ENCODE measurements at regions not wholly inside any gene's neighbourhood (a gene's known extent, or its start where the extent isn't known, plus 50 kb on each side); places are given as distances from the start of the nearest gene placed in this dataset.

DNA sequence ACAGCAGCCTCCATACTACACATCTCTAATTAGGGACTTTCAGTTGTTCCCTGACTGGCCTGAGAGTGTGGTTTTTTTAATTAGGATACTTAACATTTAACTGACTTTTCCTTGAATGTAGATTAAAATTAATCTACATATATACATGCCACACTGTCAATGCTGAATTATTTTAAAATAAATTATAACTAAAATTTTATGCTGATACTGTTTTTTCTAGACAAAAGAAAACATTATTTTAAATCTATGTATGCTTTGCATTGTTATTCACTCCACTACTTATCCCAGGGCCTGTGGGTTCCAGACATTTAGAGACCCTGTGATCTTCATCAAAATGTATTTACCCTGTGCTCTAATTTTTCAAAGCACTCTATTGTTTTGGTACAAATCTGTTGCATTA lies 496.0 kb upstream of the MAP2 start:
- Histone ChIP-seq H3K4me1 (no peaks in the 10 kb centered on the region), H3K36me3 (no peaks in the 10 kb centered on the region), H3K27me3 (no peaks in the 10 kb centered on the region), H3K4me3 (replicated peaks in 1 of 3) (no peak overlapping the region), H3K27ac (no peak overlapping the region), H3K9me3 (no peaks in the 10 kb centered on the region)
- intact Hi-C loops (cut with DNase I): no loop called here
- TF ChIP-seq, protein P1, sequence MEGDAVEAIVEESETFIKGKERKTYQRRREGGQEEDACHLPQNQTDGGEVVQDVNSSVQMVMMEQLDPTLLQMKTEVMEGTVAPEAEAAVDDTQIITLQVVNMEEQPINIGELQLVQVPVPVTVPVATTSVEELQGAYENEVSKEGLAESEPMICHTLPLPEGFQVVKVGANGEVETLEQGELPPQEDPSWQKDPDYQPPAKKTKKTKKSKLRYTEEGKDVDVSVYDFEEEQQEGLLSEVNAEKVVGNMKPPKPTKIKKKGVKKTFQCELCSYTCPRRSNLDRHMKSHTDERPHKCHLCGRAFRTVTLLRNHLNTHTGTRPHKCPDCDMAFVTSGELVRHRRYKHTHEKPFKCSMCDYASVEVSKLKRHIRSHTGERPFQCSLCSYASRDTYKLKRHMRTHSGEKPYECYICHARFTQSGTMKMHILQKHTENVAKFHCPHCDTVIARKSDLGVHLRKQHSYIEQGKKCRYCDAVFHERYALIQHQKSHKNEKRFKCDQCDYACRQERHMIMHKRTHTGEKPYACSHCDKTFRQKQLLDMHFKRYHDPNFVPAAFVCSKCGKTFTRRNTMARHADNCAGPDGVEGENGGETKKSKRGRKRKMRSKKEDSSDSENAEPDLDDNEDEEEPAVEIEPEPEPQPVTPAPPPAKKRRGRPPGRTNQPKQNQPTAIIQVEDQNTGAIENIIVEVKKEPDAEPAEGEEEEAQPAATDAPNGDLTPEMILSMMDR (IDR thresholded peaks at IDR 0.05): no peak
- TF ChIP-seq POLR2A (IDR thresholded peaks at IDR 0.05): no peak
- no peak for DNase-seq

DNA sequence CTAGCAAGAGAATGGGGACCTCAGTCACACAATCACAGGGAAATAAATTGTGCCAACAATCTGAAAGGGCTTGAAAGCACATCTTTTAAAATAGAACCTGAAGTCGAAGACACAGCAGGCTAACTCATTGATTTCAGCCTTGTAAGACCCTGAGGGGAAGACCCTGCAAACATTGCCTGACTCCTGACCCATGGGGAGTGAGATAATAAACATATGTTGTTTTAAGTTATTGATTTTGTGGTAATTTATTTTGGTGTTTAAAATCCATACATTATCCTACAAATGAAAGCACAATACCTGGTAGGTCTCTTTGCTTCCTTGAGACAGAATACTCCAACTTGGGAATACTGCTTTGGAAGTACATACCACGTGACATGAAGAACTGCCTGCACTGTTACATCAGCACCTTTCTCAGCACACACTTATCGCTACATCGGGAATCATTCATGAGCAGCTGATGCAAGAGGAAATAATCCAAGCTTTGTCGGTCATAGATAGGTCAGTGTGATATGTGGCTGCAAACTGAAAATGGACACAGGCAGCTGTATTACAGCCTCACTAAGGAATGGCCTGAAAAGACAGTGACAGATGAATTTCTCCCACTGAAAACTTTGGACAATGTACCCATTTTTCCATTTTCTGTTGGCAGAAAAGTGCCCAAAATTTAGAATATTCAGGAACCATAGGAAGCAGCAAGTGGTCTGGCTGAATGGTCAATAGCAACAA lies 494.5 kb upstream of the MAP2 start:
- Histone ChIP-seq H3K27me3 (no peaks in the 10 kb centered on the region), H3K4me1 (no peaks in the 10 kb centered on the region), H3K4me3 (replicated peaks in 1 of 3) (no peak overlapping the region), H3K27ac (no peak overlapping the region), H3K36me3 (no peaks in the 10 kb centered on the region), H3K9me3 (no peaks in the 10 kb centered on the region)
- TF ChIP-seq, protein P1 (IDR thresholded peaks at IDR 0.05): no peak
- no peak for TF ChIP-seq POLR2A (IDR thresholded peaks at IDR 0.05)
- WGBS, 2 donors: 83 to 84% methylated on average over 5 of the region's 5 CpGs
- no peak for DNase-seq
- intact Hi-C loops (cut with DNase I): no loop called here

DNA sequence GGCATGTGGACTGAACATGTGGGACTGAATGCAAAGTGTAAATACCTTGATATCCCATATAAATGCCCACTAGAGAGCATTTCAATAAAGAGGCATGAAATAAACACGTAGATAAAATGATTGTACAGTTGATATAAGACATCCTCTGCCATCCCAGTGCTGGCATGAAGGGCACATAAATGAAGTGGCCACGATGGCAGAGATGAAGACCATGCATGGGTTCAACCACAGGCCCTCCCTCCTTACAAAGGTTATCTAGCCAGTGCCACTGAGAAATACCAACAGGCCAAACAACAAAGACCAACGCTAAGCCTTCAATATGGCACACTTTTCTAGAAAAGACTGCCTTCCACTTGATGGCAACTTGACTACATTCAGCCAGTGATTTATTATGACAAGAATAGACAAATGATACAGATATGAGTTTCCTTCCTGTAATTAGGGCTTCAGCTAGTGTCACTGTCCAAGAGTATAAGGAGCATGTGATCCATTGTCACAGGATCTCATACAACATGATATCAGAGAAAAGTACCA lies 493.9 kb upstream of the MAP2 start:
- Histone ChIP-seq H3K4me1 (no peaks in the 10 kb centered on the region), H3K27ac (no peak overlapping the region), H3K4me3 (replicated peaks in 1 of 3) (no peak overlapping the region), H3K36me3 (no peaks in the 10 kb centered on the region), H3K27me3 (no peaks in the 10 kb centered on the region), H3K9me3 (no peaks in the 10 kb centered on the region)
- 88% methylated on average over 3 of the region's 3 CpGs for WGBS, 2 donors
- no peak for TF ChIP-seq POLR2A (IDR thresholded peaks at IDR 0.05)
- TF ChIP-seq, protein P1 (IDR thresholded peaks at IDR 0.05): no peak
- no peak for DNase-seq
- intact Hi-C loops (cut with DNase I): no loop called here

DNA sequence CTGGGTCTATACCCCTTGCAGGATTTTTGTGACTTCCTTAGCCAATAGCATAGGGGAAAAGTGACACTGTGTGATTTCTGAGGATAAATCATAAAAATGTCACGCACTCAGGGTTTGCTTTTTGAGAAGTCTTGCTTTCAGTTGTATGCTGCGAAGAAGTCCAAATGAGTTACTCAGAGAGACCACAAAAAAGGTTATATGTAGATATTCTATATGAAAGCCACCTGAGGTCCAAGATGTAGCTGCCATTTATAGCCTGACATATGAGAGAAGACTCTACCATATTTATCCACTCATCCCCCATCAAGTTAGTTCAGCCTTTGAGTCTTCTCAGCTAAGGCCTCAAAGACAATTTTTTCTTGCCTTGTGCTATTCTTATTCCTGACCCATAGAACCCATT lies 488.3 kb upstream of the MAP2 start:
- no peak overlapping the region for H3K27ac ChIP-seq
- intact Hi-C loops (cut with DNase I): no loop called here
- H3K27me3 ChIP-seq: no peaks in the 10 kb centered on the region
- no peak overlapping the region for H3K4me3 ChIP-seq (replicated peaks in 1 of 3)
- no peaks in the 10 kb centered on the region for H3K36me3 ChIP-seq
- TF ChIP-seq POLR2A (IDR thresholded peaks at IDR 0.05): no peak
- TF ChIP-seq, protein P1 (IDR thresholded peaks at IDR 0.05): no peak
- DNase-seq: no peak
- 92 to 98% methylated on average over 2 of the region's 2 CpGs for WGBS, 2 donors
- no peaks in the 10 kb centered on the region for H3K9me3 ChIP-seq
- no peaks in the 10 kb centered on the region for H3K4me1 ChIP-seq

DNA sequence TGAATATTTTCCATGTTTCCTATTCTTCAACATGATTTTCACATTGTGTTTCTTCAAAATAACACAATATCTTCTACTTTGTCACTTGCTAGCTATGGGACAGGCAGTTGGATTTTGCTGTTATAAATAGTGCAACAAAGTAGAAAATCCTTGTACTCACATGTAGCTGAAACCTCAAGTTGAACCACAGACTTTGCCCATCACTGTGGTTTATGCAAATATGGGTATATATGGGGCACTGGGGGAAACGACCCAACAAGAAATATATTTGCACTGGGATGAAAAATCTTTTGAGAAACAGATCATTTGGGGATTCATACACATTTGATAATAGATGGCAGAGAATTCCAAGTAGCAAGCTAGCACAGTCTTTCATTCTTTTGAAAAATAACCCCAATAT lies 486.3 kb upstream of the MAP2 start:
- Histone ChIP-seq H3K36me3 (no peaks in the 10 kb centered on the region), H3K27me3 (no peaks in the 10 kb centered on the region), H3K4me1 (no peaks in the 10 kb centered on the region), H3K9me3 (no peaks in the 10 kb centered on the region), H3K27ac (no peak overlapping the region), H3K4me3 (replicated peaks in 1 of 3) (no peak overlapping the region)
- no peak for DNase-seq
- 51 to 73% methylated on average over 1 of the region's 1 CpG for WGBS, 2 donors
- no peak for TF ChIP-seq POLR2A (IDR thresholded peaks at IDR 0.05)
- TF ChIP-seq, protein P1 (IDR thresholded peaks at IDR 0.05): no peak
- intact Hi-C loops (cut with DNase I): no loop called here
